OCI-M2 (cell line): ENCODE measurements at regions not wholly inside any gene's neighbourhood (a gene's known extent, or its start where the extent isn't known, plus 50 kb on each side); places are given as distances from the start of the nearest gene placed in this dataset.

ENCODE experiments used
- DNase-seq: peaks from one replicate; lab custom pipeline; 2025; ENCODE audit not compliant: unreplicated experiment; lab: John Stamatoyannopoulos, UW

DNA sequence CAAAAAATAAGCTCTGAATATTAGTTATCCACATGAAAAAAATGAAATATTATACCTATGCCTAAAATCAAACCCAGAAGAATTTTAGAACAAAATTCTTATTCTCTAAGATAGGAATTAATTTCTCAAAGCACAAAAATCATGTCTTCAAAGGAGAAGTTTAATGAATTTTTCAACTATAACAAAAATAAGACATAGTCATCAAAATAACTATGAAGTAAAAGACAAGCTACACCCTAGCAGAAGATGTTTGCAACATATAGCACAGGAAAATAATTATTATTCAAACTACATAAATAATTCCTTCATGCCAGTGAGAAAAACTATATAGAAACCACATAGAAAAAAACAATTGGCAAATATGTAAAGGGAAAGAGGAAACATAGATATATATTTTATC lies 1203.6 kb upstream of the GJE1 start:
- no peak for DNase-seq

- DNase-seq: no peak
Measured at GRCh38 chr6:140923048-140923447, 1209.7 kb upstream of the GJE1 start.

GRCh38 chr6:140921366-140922226 lies 1211.1 kb upstream of the GJE1 start:
- no peak for DNase-seq

DNA sequence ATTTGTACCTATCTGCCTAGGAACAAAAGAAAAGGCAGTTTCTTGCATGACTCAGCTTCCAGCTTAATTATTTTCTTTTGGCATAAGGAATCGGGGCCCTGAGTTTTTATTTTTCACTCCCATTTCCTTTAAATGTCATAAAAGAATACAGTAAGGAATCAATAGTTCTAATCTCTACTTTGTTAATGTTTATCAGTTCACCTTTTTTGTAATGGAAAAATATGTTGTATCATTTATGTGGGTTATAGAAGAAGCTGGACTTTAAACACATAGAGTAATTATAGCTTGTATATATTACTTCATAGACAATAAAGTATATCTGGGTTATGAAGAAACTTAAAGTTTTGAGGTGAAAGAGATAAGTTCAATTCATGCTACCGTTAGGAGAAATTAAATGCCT lies 1214.8 kb upstream of the GJE1 start:
- DNase-seq: no peak

DNA sequence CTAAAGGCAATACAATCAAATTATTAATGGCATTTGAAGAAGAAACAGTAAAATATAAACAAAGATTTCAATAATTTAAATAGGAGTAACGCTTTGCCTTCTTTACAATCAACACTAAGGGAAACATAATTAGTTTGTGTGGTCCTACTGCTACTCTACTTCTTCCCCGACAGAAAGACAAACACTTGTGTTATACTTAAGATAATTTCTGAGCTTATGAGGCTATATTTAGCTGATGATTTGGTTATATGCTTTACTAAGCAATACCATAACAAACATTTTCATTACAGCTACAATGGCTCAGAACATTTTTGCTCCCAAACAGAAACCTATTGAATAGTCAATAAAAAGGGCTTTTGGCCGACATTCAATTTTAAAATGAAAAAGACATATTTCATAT lies 1217.2 kb upstream of the GJE1 start:
- no peak for DNase-seq

DNA sequence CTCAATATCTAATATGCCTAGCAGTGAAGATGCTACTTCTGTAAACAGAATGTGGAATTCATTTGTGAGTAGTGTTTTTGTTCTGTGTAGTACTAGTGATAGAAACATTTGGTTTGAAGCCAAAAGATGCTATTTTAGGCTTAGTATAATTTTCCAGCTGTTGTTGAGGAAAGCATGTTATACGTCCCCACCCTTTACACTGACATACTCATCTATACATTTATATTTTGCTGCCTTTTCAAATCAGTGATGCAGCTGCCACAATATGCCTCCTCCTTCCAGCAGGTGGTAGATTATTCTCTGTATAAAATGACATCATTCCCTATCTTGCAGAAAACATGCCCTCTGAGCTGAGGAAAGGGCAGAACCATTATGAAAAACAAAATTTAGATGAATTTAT lies 1217.6 kb upstream of the GJE1 start:
- no peak for DNase-seq

- DNase-seq: no peak
Measured at GRCh38 chr6:140912686-140913085, 1220.0 kb upstream of the GJE1 start.

GRCh38 chr6:140909625-140910024 lies 1223.1 kb upstream of the GJE1 start:
- no peak for DNase-seq

DNA sequence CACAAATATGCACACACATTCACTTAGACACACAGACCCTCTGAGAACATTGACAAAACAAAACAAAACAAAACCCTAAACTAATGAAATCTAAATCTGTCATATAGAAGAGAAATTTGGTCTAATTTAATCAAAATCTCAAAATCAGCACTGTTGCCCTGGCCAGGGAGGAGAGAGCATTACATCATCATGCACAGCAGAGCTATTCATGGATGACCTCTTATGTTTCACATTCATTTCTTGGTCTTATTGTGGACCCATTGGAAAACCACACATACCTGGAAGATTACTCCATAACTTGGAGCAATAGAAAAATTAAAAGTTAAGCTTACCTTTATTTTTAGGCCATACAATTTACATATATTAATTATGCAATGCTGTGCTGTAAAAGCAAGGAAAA lies 1223.6 kb upstream of the GJE1 start:
- no peak for DNase-seq

- no peak for DNase-seq
Measured at GRCh38 chr6:140908505-140908904, 1224.2 kb upstream of the GJE1 start.

DNA sequence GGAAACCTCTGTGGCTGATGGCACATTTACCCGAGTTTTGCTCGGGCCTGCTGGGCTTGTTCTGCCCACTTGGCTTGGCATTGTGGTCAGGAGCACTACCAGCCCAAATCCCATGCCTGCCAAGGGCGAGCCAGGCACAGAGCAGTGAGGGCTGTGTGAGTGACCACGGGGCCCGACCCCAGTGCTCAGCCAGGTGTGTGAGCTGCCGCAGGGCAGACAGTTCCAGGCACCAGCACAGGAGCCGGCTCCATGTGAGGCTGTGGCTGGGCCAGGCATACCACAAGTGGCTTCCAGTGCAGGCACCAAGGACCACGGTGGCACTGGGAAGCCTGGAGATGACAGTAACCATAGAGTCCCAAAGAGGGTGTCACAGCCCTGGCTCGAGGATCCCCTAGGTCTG lies 1225.5 kb upstream of the GJE1 start:
- no peak for DNase-seq

DNA sequence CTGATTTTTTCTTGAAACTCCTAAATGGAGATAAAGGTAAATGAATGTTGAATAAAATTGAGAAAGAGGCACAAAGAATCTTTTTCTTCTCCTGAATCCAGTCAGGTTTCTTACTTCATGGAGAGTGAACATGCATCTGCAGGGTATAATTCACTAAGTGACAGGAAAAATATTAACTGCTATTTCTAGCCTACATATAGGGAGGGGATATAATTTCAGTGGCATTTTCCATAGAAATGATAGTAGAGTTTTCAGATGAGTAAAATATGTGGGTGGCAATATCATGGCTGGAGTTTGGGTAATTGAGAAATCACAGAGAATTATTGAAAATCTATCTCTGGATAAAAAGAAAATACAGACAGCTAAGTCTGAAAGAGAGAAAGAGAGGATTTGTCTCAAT lies 1227.0 kb upstream of the GJE1 start:
- DNase-seq: no peak

- no peak for DNase-seq
Measured at GRCh38 chr6:140905050-140905449, 1227.7 kb upstream of the GJE1 start.

- no peak for DNase-seq
Measured at GRCh38 chr6:140897804-140898573, 1234.7 kb upstream of the GJE1 start.

DNA sequence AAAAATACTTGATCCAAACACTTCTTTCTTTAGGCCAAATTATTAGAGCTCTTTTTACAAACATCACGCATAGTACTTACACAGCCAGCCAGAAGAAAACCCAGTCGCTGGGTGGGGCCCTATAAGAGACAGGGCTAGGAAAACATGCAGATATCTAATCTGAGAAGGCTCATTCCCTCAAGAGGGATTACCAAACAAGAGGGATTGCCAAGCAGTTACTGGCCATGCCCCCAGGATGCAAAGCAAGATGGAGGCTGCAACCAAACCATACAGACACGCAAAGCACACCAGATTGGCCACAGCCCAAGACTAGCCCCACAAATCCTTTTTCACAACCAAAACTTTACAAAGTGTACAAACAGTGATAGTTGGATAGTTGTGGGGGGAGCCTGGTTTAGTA lies 1235.4 kb upstream of the GJE1 start:
- no peak for DNase-seq

DNA sequence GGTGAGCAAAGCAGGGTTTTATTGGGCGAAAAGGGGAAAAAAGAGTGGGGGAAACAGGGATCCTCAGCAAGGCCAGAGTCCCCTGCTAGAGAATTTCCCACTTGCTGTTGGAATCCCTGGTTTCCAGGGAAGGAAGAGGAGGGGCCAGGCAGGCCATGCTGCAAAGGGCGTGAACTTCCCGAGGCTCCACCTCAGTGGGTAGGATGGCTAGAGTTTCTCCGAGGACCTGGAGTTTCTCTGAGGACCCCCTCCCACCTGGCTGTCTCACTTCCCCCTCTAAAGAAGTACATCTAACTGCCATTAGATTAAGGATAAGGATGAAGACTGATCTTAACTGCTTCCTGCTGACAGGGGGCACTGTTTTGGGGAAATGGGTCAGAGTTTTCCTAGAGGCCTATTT lies 1239.3 kb upstream of the GJE1 start:
- DNase-seq: no peak

- no peak for DNase-seq
Measured at GRCh38 chr6:140879946-140880345, 1252.8 kb upstream of the GJE1 start.

- DNase-seq: no peak
Measured at GRCh38 chr6:140874066-140874465, 1258.7 kb upstream of the GJE1 start.

DNA sequence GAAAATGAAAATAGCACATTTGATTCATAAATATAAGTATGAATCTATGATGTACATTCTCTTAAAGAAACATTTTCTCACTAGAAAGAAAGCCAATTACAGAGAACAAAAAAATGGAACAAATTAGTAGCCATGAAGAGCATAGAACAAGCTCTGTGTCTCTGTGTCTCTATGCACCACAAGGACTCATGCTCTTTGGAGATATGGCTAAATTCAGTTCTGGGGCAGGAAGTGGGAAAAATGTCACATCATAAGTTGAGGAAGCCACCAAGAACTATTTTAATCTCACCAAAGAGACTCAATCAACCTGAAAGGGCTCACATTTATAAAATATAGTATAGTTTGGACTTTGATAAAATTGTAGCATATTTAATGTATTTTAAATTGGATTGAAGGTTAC lies 1259.8 kb upstream of the GJE1 start:
- no peak for DNase-seq

DNA sequence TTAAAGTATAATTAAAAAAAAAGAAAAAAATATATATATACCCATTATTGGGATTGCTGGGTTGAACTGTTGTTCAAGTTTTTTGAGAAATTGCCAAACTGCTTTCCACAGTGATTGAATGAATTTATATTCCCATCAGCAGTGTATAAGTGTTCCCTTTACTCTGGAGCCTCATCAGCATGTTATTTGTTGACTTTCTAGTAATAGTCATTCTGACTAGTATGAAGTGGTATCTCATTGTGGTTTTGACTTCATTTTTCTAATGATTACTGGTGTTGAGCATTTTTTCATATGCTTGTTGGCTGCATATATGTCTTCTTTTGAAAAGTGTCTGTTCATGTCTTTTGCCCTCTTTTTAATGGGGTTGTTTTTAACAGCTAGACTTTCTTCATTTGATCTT lies 1260.8 kb upstream of the GJE1 start:
- DNase-seq: no peak

DNA sequence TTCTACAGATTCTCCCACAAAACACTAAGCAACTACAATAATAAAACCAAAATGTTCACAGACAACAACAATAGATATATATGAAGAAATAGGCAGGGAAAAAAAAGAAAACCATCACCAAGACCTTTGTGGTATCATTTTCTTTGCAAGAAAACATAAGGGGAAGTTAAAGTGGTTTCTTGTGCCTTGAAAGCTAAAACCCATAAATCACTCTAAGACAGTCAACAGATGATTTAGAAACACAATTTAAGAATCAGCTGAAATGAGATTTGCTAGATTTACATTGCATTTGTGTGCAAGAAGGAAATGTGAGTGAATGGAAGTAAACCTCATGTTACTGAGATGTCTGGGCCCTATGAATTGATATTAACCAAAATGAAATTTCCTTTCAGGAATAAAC lies 1265.4 kb upstream of the GJE1 start:
- DNase-seq: no peak

GRCh38 chr6:140858381-140858971 lies 1274.2 kb upstream of the GJE1 start:
- DNase-seq: no peak
